IMR-90 (cell line): ENCODE measurements at regions not wholly inside any gene's neighbourhood (a gene's known extent, or its start where the extent isn't known, plus 50 kb on each side); places are given as distances from the start of the nearest gene placed in this dataset.

Experiments
- CTCF ChIP-seq: conservative IDR thresholded peaks from 2 replicates; pipeline ENCODE4 v1.5.1; 2012; ENCODE audit warnings: mild to moderate bottlenecking, low read depth, low read length, improper control_type of control experiment
- MAZ ChIP-seq: IDR thresholded peaks from 2 replicates; pipeline ENCODE4 v1.6.1; 2012; ENCODE audit warnings: low read depth, mild to moderate bottlenecking, low read length, improper control_type of control experiment, moderate library complexity, borderline replicate concordance
- POLR2A ChIP-seq: IDR thresholded peaks from 2 replicates; pipeline ENCODE4 v1.6.1; 2012; ENCODE audit warnings: mild to moderate bottlenecking, low read depth, low read length
- RAD21 ChIP-seq: IDR thresholded peaks from 2 replicates; pipeline ENCODE4 v1.6.1; 2012; ENCODE audit warnings: low read length, improper control_type of control experiment

DNA sequence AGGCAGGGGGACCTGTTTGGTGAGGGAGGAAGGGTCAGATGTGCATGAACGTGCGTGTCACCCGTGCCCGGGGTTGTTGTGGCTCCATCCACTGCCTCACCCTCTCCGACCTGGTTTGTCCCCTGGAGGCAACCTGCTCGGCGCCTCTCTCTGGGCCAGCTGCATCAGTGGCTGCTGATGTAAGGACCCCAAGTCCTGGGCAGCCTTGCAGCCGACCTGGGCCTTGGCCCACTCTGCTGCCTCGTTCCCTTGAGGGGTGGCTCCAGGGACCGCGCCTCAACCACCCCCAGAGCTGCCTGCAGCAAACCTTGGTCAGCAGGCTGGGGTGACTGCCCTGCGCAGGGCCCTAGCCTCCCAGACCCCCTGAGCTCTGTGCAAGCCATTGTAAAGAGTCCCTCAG lies 351.7 kb downstream of the TMEM121 start:
- TF ChIP-seq RAD21, result no peak
- no peak for TF ChIP-seq CTCF
- TF ChIP-seq MAZ, result no peak
- TF ChIP-seq POLR2A, result no peak
